DMS53 treated with DMSO at 0.1 percent for 48 hours (cell line): ENCODE measurements at regions not wholly inside any gene's neighbourhood (a gene's known extent, or its start where the extent isn't known, plus 50 kb on each side); places are given as distances from the start of the nearest gene placed in this dataset.
A peak's percentile ranks its signal among the peaks of the same experiment; 100 is the strongest.
"Not testable (repeated sequence)": the region's sequence is repeated elsewhere in the genome, so short reads cannot be mapped to it uniquely, and the experiment has no call there.

Experiments
- DNase-seq: peaks from one replicate; lab custom pipeline; 2025; ENCODE audit not compliant: unreplicated experiment; lab: John Stamatoyannopoulos, UW

- no peak for DNase-seq
These were observed 50.9 kb downstream of the ANXA2R start for GRCh38 chr5:42989190-42989589.

- no peak for DNase-seq
These were observed 51.6 kb downstream of the ANXA2R start for GRCh38 chr5:42988568-42988967.

- DNase-seq: no peak
These were observed 54.7 kb downstream of the ANXA2R start for GRCh38 chr5:42985129-42986037.

- no peak for DNase-seq
These were observed 55.8 kb downstream of the ANXA2R start for GRCh38 chr5:42984307-42984706.

GRCh38 chr5:42982107-42982622 is 58.0 kb downstream of the ANXA2R start:
- no peak for DNase-seq

- DNase-seq: not testable (repeated sequence)
These were observed 58.6 kb downstream of the ANXA2R start for GRCh38 chr5:42981417-42982106.

- not testable (repeated sequence) for DNase-seq
These were observed 59.1 kb downstream of the ANXA2R start for GRCh38 chr5:42981015-42981414.

- DNase-seq: not testable (repeated sequence)
These were observed 59.7 kb downstream of the ANXA2R start for GRCh38 chr5:42980391-42980790.

GRCh38 chr5:42979242-42979641 is 60.9 kb downstream of the ANXA2R start:
- not testable (repeated sequence) for DNase-seq

- DNase-seq: no peak
These were observed 65.6 kb downstream of the ANXA2R start for GRCh38 chr5:42974536-42974935.

GRCh38 chr5:42970636-42971559 is 69.2 kb downstream of the ANXA2R start:
- no peak for DNase-seq

GRCh38 chr5:42965934-42966333 is 74.2 kb downstream of the ANXA2R start:
- DNase-seq: no peak

- DNase-seq: no peak
These were observed 76.7 kb downstream of the ANXA2R start for GRCh38 chr5:42963412-42963811.

GRCh38 chr5:42962124-42962523 is 78.0 kb downstream of the ANXA2R start:
- no peak for DNase-seq

GRCh38 chr5:42960506-42960905 is 79.6 kb downstream of the ANXA2R start:
- no peak for DNase-seq

- DNase-seq: no peak
These were observed 83.6 kb downstream of the ANXA2R start for GRCh38 chr5:42956551-42956950.

- DNase-seq: no peak
These were observed 87.1 kb downstream of the ANXA2R start for GRCh38 chr5:42953041-42953440.

GRCh38 chr5:42952578-42952974 is 87.5 kb downstream of the ANXA2R start:
- DNase-seq: no peak

- peak; percentile 55 for DNase-seq
These were observed 88.8 kb downstream of the ANXA2R start for GRCh38 chr5:42951293-42951840.

- DNase-seq: peak; percentile 64
These were observed 89.4 kb downstream of the ANXA2R start for GRCh38 chr5:42950456-42951292.
